NB4 (cell line): ENCODE measurements at regions not wholly inside any gene's neighbourhood (a gene's known extent, or its start where the extent isn't known, plus 50 kb on each side); places are given as distances from the start of the nearest gene placed in this dataset.
"Not testable (repeated sequence)": the region's sequence is repeated elsewhere in the genome, so short reads cannot be mapped to it uniquely, and the experiment has no call there.

Experiments
- DNase-seq: peaks from one replicate; pipeline ENCODE4 v3.0.0; 2010; ENCODE audit warnings: low read depth
- H3K4me3 ChIP-seq: one replicate; pipeline ENCODE4 v1.5.1; 2011; ENCODE audit warnings: mild to moderate bottlenecking, low read depth, low read length, moderate library complexity
- CTCF ChIP-seq: IDR thresholded peaks from one replicate; pipeline ENCODE4 v1.5.1; 2012; ENCODE audit warnings: low read depth, low read length
- MYC ChIP-seq: IDR thresholded peaks from 2 replicates; pipeline ENCODE4 v1.6.1; 2011; ENCODE audit warnings: low read depth, low read length
- POLR2A ChIP-seq: IDR thresholded peaks from 2 replicates; pipeline ENCODE4 v1.6.1; 2011; ENCODE audit warnings: mild to moderate bottlenecking; ENCODE audit not compliant: insufficient read length; ENCODE audit errors: extremely low read depth
- TF ChIP-seq, protein P1 (sequence below): IDR thresholded peaks from 2 replicates; pipeline ENCODE4 v1.6.1; 2011; ENCODE audit warnings: low read depth, low read length

- H3K4me3 ChIP-seq = no peak overlapping the region
- DNase-seq = no peak
- TF ChIP-seq CTCF (no peak), POLR2A (no peak), MYC (no peak)
- TF ChIP-seq, protein P1, sequence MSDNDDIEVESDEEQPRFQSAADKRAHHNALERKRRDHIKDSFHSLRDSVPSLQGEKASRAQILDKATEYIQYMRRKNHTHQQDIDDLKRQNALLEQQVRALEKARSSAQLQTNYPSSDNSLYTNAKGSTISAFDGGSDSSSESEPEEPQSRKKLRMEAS = no peak
Measured at GRCh38 chrX:30995060-30995700, 76.7 kb downstream of the FTHL17 start.

GRCh38 chrX:30994018-30994417 lies 77.8 kb downstream of the FTHL17 start:
- not testable (repeated sequence) for DNase-seq, H3K4me3 ChIP-seq

GRCh38 chrX:30992381-30992904 lies 79.4 kb downstream of the FTHL17 start:
- TF ChIP-seq MYC (no peak), CTCF (no peak), POLR2A (no peak)
- TF ChIP-seq, protein P1 = no peak
- no peak for DNase-seq
- no peak overlapping the region for H3K4me3 ChIP-seq

DNA sequence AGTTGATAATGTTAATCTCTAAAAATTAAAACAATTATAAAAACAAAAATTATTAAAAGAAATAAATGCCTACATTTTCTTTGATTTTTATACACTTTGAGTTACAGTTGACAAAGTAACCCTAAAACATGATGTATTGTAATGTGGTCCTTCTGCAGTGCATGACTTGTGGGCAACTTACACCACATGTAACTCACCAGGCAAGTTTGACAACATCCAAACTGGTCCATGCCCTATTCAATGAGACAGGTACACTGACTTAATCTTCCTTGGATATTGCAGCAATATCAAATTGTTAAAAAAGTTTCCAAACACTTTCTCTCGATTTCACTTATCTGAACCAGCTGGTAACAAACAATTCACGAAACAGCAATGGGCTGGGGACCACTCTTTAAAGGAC lies 81.5 kb downstream of the FTHL17 start:
- TF ChIP-seq POLR2A (no peak), CTCF (no peak), MYC (no peak)
- TF ChIP-seq, protein P1 = no peak
- DNase-seq = no peak
- H3K4me3 ChIP-seq = no peak overlapping the region

DNA sequence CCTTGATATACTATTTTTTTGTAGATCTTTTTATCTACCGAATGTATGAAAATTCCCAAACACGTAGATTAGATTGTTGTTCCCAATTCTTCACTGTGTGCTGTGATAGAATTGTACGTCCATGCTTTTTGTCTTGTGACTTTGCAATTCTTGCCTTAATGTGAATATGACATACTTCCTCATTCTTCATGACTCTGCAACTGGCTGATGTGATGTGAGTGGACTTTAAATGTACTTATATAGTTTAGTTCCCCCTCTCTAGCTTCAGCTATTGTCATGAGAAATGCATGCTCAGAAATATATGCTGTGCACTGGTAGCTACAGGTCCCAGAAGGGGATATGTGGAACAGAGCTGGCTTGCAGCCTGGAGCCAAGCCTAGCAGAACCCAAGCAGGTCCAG lies 89.4 kb downstream of the FTHL17 start:
- DNase-seq = peak; percentile 73

More for the DNA sequence above, 89.4 kb downstream of the FTHL17 start:
- H3K4me3 ChIP-seq = no peak overlapping the region
- TF ChIP-seq MYC (no peak), CTCF (no peak), POLR2A (no peak)
- TF ChIP-seq, protein P1 = no peak; the same call in 1 of the 2 replicates
